HUDEP-2 (cell line): ENCODE measurements at regions not wholly inside any gene's neighbourhood (a gene's known extent, or its start where the extent isn't known, plus 50 kb on each side); places are given as distances from the start of the nearest gene placed in this dataset.
"Not testable (repeated sequence)": the region's sequence is repeated elsewhere in the genome, so short reads cannot be mapped to it uniquely, and the experiment has no call there.

Source experiments
- DNase-seq, 76 experiments: peaks; one replicate each; lab custom pipeline; 2025; ENCODE audit not compliant: unreplicated experiment in 76 of 76; lab: John Stamatoyannopoulos, UW

GRCh38 chr10:23540401-23541030, 101.6 kb downstream of the OTUD1 start:
- no peak for DNase-seq

GRCh38 chr10:23543691-23544380, 105.0 kb downstream of the OTUD1 start:
- DNase-seq: no peak

DNA sequence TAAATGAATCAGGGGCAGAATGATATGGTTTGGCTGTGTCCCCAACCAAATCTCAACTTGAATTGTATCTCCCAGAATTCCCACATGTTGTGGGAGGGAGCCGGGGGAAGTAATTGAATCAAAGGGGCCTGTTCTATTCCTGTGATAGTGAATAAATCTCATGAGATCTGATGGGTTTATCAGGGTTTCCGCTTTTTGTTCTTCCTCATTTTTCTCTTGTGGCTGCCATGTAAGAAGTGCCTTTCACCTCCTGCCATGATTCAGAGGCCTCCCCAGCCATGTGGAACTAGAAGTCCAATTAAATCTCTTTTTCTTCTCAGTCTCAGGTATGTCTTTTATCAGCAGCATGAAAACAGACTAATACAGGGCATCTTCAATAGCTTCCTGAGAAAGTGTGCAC, 107.0 kb downstream of the OTUD1 start:
- not testable (repeated sequence) for DNase-seq

DNA sequence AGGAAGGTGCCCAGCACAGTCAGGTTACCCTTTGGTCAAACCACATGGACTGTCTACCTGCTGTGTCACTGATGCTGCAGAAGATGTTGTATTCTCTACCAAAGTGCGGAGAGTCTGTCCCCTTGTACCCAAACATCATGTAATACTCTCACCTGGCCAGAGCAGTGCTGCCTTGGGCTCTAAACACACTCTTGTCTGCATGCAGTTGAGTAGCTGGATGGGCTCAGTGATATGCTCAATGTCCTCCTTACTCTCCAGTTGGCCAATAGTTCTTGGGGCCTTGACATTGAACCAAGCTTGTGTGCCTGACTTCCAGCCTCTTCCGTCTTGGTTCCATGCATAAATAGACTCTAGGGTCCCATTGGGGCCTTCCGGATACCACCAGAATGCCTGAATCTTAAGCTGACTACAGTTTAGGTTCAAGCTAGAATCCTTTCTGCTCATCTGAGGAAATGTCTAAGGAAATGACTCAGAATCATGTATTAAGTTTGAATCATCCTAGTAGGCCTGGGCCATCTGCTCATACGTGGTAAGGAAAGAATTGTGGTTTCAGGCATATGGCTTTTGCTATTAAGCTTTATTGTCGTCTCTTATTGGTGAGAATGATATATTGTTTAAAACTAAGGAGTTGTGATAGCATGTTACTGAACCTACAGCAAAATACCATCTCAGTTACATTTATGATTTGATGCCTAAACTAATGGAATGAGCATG, 118.0 kb downstream of the OTUD1 start:
- DNase-seq: no peak

DNA sequence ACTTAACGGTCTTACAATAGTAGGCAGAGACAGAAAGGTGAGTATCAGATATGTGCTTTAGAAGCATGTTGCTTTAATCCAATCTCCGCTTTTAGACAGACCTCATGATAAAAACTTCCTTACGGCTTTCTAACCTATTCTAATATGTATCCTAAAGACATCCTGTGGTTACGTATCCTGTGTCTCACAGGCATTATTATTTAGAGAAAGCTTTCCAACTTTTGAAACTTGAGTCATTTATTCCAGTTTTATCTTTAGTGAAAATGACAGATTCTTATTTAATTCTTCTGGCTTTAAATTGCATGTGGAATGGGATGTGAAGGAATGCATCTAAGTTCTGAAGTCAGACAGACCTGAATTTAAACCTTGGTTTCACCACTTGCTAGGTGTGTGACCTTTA, 118.9 kb downstream of the OTUD1 start:
- no peak for DNase-seq

- no peak for DNase-seq
These were observed 119.5 kb downstream of the OTUD1 start for GRCh38 chr10:23558361-23558799.

DNA sequence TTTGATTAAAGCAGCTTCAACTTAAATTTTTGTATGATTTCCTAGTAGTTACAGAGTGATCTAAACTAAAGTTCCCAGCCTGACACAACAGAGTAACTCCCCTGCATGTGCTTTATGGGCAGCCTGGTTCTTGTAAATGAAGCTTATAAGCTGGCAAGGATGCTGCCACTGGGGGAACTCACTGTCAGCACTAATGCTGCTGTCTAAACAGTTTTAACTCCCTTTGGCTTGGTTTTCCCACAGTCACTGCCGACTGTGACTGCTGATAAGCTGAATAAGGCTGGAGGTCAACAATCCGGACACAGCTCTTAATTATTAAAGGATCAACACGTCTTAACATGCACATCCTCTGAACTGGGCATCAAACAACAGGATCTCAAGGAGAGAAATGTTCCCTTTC, 130.1 kb downstream of the OTUD1 start:
- no peak for DNase-seq

- no peak for DNase-seq
These were observed 133.0 kb downstream of the OTUD1 start for GRCh38 chr10:23571884-23572283.

- DNase-seq: no peak
These were observed 143.1 kb downstream of the OTUD1 start for GRCh38 chr10:23581906-23582450.

GRCh38 chr10:23584396-23584795, 145.5 kb downstream of the OTUD1 start:
- DNase-seq: no peak

DNA sequence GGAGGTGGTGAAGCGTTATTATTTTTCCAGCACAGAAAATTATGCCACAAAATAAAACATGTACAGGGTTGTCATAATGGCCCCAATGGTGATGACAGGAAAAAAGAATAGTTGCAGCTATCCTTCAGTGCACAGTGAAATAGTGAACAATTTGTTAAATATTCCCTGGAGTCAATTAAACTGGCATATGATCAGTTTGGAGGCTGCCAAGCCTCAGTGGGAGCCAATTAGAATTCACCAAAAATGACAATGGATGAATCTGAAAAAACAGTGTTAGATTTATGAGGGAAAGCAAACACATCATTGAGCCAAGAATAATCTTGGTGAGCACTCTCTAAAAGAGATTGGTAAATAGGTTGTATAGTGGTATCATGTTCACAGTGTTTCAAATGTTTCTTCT, 146.3 kb downstream of the OTUD1 start:
- no peak for DNase-seq

- DNase-seq: no peak
These were observed 146.8 kb downstream of the OTUD1 start for GRCh38 chr10:23585666-23586065.

- not testable (repeated sequence) for DNase-seq
These were observed 156.4 kb downstream of the OTUD1 start for GRCh38 chr10:23595278-23595677.

- no peak for DNase-seq
These were observed 165.7 kb downstream of the OTUD1 start for GRCh38 chr10:23604613-23605012.

DNA sequence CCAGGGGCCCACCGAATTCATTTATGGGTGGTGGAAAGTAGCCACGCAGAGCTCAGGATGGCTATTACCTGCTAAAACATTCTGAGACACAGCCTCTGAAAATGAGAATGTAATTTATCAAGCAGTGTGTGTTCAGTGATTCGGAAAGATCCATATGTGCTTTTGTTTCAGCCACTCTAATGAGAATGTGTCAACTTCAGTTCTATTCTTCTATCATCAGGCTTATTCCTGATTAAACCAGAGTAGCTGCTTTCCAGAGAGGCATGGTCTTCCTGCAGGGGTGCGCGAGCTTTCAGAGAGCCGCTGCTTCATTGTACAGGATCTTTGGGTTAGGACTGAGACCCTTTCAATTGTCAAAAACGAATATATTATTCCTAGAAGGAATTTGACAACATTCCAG, 167.6 kb downstream of the OTUD1 start:
- DNase-seq: no peak

DNA sequence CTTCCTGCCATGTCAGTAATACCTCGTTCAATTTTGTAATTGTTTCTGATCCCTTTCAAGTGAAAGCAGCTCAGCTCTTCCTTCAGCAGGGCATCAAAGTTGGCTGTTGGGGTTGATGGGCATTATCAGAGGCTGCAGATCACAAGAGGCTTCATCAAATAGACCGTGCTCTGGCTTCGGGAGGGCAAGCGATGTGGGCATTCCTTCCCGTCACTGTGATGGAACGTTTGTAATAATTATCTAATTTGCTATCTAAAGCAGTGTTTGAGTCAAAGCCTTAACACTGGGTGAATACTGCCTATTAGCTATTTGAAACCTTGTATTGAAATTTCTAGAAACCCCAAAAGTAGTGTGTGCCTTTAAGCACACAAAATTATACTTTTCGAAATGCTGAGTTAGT, 170.1 kb downstream of the OTUD1 start:
- no peak for DNase-seq

- no peak for DNase-seq
These were observed 171.9 kb downstream of the OTUD1 start for GRCh38 chr10:23610626-23611307.

- DNase-seq: no peak
These were observed 172.6 kb downstream of the OTUD1 start for GRCh38 chr10:23611308-23612029.

- DNase-seq: no peak
These were observed 175.0 kb downstream of the OTUD1 start for GRCh38 chr10:23613900-23614299.

- DNase-seq: no peak
These were observed 175.6 kb downstream of the OTUD1 start for GRCh38 chr10:23614483-23614882.
